CD14-positive monocyte (primary cell): ENCODE measurements at regions not wholly inside any gene's neighbourhood (a gene's known extent, or its start where the extent isn't known, plus 50 kb on each side); places are given as distances from the start of the nearest gene placed in this dataset.

Experiments used
- DNase-seq, 3 donors: peaks; one replicate each; pipeline ENCODE4 v3.0.0-alpha.2; 2011 to 2022
- H2AFZ ChIP-seq: 2 replicates; pipeline ENCODE4 v1.6.0; 2012; ENCODE audit warnings: mild to moderate bottlenecking, low read depth, low read length, inconsistent platforms; ENCODE audit not compliant: insufficient read depth, poor library complexity, severe bottlenecking
- H3K27ac ChIP-seq, 2 donors: 1 replicate in 1 of 2; 2 replicates in 1 of 2; pipeline ENCODE4 v1.5.1; 2012 to 2013; ENCODE audit warnings: low read length in 2 of 2, control low read depth in 1 of 2, inconsistent platforms in 1 of 2, low read depth in 1 of 2, mild to moderate bottlenecking in 1 of 2
- H3K27me3 ChIP-seq, 2 donors: one replicate each; pipeline versions ENCODE4 v1.6.0 to v1.6.1; 2011 to 2013; ENCODE audit warnings: low read length in 2 of 2; ENCODE audit not compliant: control insufficient read depth in 2 of 2, insufficient read depth in 2 of 2
- H3K36me3 ChIP-seq, 2 donors: replicated peaks in 1 of 2; 1 replicate in 1 of 2; 2 replicates in 1 of 2; pipeline versions ENCODE4 v1.5.1 to v1.6.1; 2012 to 2013; ENCODE audit warnings: low read length in 2 of 2, control low read depth in 1 of 2, inconsistent platforms in 1 of 2, mild to moderate bottlenecking in 1 of 2; ENCODE audit not compliant: insufficient read depth in 2 of 2, control insufficient read depth in 1 of 2
- H3K4me1 ChIP-seq, 2 donors: 1 replicate in 1 of 2; 2 replicates in 1 of 2; pipeline versions ENCODE4 v1.5.1 to v1.6.1; 2012 to 2013; ENCODE audit warnings: low read length in 2 of 2, control low read depth in 1 of 2, inconsistent platforms in 1 of 2, mild to moderate bottlenecking in 1 of 2, moderate library complexity in 1 of 2; ENCODE audit not compliant: insufficient read depth in 2 of 2, control insufficient read depth in 1 of 2
- H3K4me2 ChIP-seq: replicated peaks from 2 replicates; pipeline ENCODE3; 2012; ENCODE audit warnings: low read length, moderate library complexity, mild to moderate bottlenecking; ENCODE audit not compliant: poor library complexity, severe bottlenecking; ENCODE audit errors: extremely low read depth
- H3K4me3 ChIP-seq, 3 experiments: fragments of 200-600 bp in 1 of 3; sonication (generic) in 1 of 3; replicated peaks in 1 of 3; 1 replicate in 2 of 3; 2 replicates in 1 of 3; pipeline ENCODE4 v1.5.1; 2011 to 2013; ENCODE audit warnings: low read length in 3 of 3, mild to moderate bottlenecking in 3 of 3, control low read depth in 2 of 3, low read depth in 2 of 3, inconsistent platforms in 1 of 3, moderate library complexity in 1 of 3
- H3K79me2 ChIP-seq: 2 replicates; pipeline ENCODE4 v1.6.0; 2012; ENCODE audit warnings: mild to moderate bottlenecking, control low read depth, inconsistent platforms, low read length, moderate library complexity; ENCODE audit not compliant: insufficient read depth
- H3K9ac ChIP-seq: 2 replicates; pipeline ENCODE4 v1.6.0; 2017; ENCODE audit warnings: low read length, mild to moderate bottlenecking; ENCODE audit not compliant: insufficient read depth, poor library complexity, severe bottlenecking
- H3K9me3 ChIP-seq, 2 donors: replicated peaks in 1 of 2; 1 replicate in 1 of 2; 2 replicates in 1 of 2; pipeline versions ENCODE4 v1.5.1 to v1.6.1; 2012 to 2013; ENCODE audit warnings: low read length in 2 of 2, control low read depth in 1 of 2; ENCODE audit not compliant: control insufficient read depth in 1 of 2, insufficient read depth in 1 of 2
- H4K20me1 ChIP-seq: 2 replicates; pipeline ENCODE4 v1.6.0; 2012; ENCODE audit warnings: mild to moderate bottlenecking, low read length, control low read depth, moderate library complexity; ENCODE audit not compliant: insufficient read depth
- H3K27ac Mint-ChIP-seq, 7 donors: one replicate each; pipeline ENCODE4 v1.8.0; 2020; ENCODE audit warnings: mild to moderate bottlenecking in 7 of 7, mixed read lengths in 7 of 7, moderate library complexity in 6 of 7, inconsistent platforms in 2 of 7
- H3K27me3 Mint-ChIP-seq, 3 donors: one replicate each; pipeline ENCODE4 v1.8.0; 2021 to 2022; ENCODE audit warnings: low read depth in 3 of 3, mild to moderate bottlenecking in 3 of 3, mixed read lengths in 3 of 3, moderate library complexity in 3 of 3, inconsistent platforms in 1 of 3
- H3K36me3 Mint-ChIP-seq, 2 donors: one replicate each; pipeline ENCODE4 v1.8.0; 2020; ENCODE audit warnings: mixed read lengths in 2 of 2, inconsistent platforms in 1 of 2, mild to moderate bottlenecking in 1 of 2
- H3K4me1 Mint-ChIP-seq: one replicate; pipeline ENCODE4 v1.8.0; 2020; ENCODE audit warnings: mild to moderate bottlenecking, mixed read lengths
- H3K4me3 Mint-ChIP-seq, 2 donors: one replicate each; pipeline ENCODE4 v1.8.0; 2020; ENCODE audit warnings: mild to moderate bottlenecking in 2 of 2, mixed read lengths in 2 of 2, moderate library complexity in 1 of 2
- H3K9me3 Mint-ChIP-seq, 7 donors: one replicate each; pipeline ENCODE4 v1.8.0; 2020 to 2022; ENCODE audit warnings: mixed read lengths in 7 of 7, mild to moderate bottlenecking in 6 of 7, moderate library complexity in 6 of 7, inconsistent platforms in 2 of 7
- CTCF ChIP-seq: fragments of 200-600 bp; IDR thresholded peaks from one replicate; pipeline ENCODE4 v1.8.0; 2022; ENCODE audit warnings: antibody characterized with exemption, mild to moderate bottlenecking
- WGBS: methylation state at CpG from one replicate; pipeline ENCODE4 v1.1.5; 2013; ENCODE audit warnings: missing lambda C conversion rate; ENCODE audit not compliant: insufficient coverage; 5-methylcytosine and 5-hydroxymethylcytosine counted together
- intact Hi-C, 2 donors: fragments of 100-400 bp; cut with micrococcal nuclease; formaldehyde crosslinking; loops; one replicate each; pipeline versions ENCODE4 v1.15.0 to v1.15.1; 2023

GRCh38 chr10:21304608-21305007 is 220.9 kb downstream of the SKIDA1 start:
- H3K4me1 ChIP-seq: peaks cover 9 to 10% of the 10 kb centered on the region in 2 donors
- no peak overlapping the region for H3K9ac ChIP-seq
- H3K4me2 ChIP-seq: no peak overlapping the region
- Mint-ChIP-seq H3K4me3 (no peak overlapping the region), H3K36me3 (no peaks in the 10 kb centered on the region), H3K4me1 (peaks cover 11% of the 10 kb centered on the region), H3K27me3 (peaks cover 0 to 5% (median 4%) of the 10 kb centered on the region in 3 donors), H3K27ac (no peak overlapping the region), H3K9me3 (peaks cover 0 to 2% (median 0%) of the 10 kb centered on the region in 7 donors)
- H3K9me3 ChIP-seq: no peaks in the 10 kb centered on the region
- TF ChIP-seq CTCF: no peak
- H2AFZ ChIP-seq: no peak overlapping the region
- no peaks in the 10 kb centered on the region for H3K36me3 ChIP-seq
- no peaks in the 10 kb centered on the region for H4K20me1 ChIP-seq
- no peaks in the 10 kb centered on the region for H3K79me2 ChIP-seq
- intact Hi-C loops: no loop called here
- H3K27me3 ChIP-seq: no peaks in the 10 kb centered on the region
- WGBS: no CpG with 5 or more reads among the region's 2 CpGs
- DNase-seq: no peak
- no peak overlapping the region for H3K27ac ChIP-seq
- no peak overlapping the region for H3K4me3 ChIP-seq

GRCh38 chr10:21304198-21304597 is 221.3 kb downstream of the SKIDA1 start:
- Histone ChIP-seq H3K4me3 (no peak overlapping the region), H3K27me3 (no peaks in the 10 kb centered on the region), H3K4me2 (no peak overlapping the region), H2AFZ (no peak overlapping the region), H3K36me3 (no peaks in the 10 kb centered on the region), H3K27ac (no peak overlapping the region), H3K79me2 (no peaks in the 10 kb centered on the region), H3K9ac (no peak overlapping the region), H4K20me1 (no peaks in the 10 kb centered on the region), H3K4me1 (peaks cover 9 to 10% of the 10 kb centered on the region in 2 donors), H3K9me3 (no peaks in the 10 kb centered on the region)
- intact Hi-C loops: no loop called here
- no peak for TF ChIP-seq CTCF
- Mint-ChIP-seq H3K4me1 (peaks cover 11% of the 10 kb centered on the region), H3K36me3 (no peaks in the 10 kb centered on the region), H3K4me3 (no peak overlapping the region), H3K27ac (no peak overlapping the region), H3K9me3 (peaks cover 0 to 2% (median 0%) of the 10 kb centered on the region in 7 donors), H3K27me3 (peaks cover 2 to 5% (median 4%) of the 10 kb centered on the region in 3 donors)
- DNase-seq: no peak
- whole genome bisulfite sequencing: 100% methylated on average over 3 of the region's 5 CpGs
